ENCODE measurements at regions not wholly inside any gene's neighbourhood (a gene's known extent, or its start where the extent isn't known, plus 50 kb on each side); places are given as distances from the start of the nearest gene placed in this dataset.

GRCh38 chr9:28031521-28032267 is 458.4 kb upstream of the C9orf72 start:
- no peak for DNase-seq

- no peak for DNase-seq
Measured at GRCh38 chr9:28032268-28032590, 458.9 kb upstream of the C9orf72 start.

- no peak for DNase-seq
Measured at GRCh38 chr9:28034242-28034641, 461.0 kb upstream of the C9orf72 start.

- no peak for DNase-seq
Measured at GRCh38 chr9:28037968-28038367, 464.7 kb upstream of the C9orf72 start.

GRCh38 chr9:28045051-28045450 is 471.8 kb upstream of the C9orf72 start:
- no peak for DNase-seq

- peak; percentile 2 to 38 (median 13) for DNase-seq
Measured at GRCh38 chr9:28050046-28050445, 476.8 kb upstream of the C9orf72 start.

- DNase-seq = no peak
Measured at GRCh38 chr9:28050941-28051340, 477.7 kb upstream of the C9orf72 start.

- no peak for DNase-seq
Measured at GRCh38 chr9:28051559-28052503, 478.6 kb upstream of the C9orf72 start.

GRCh38 chr9:28053096-28053777 is 480.0 kb upstream of the C9orf72 start:
- DNase-seq = no peak

GRCh38 chr9:28056006-28056405 is 482.7 kb upstream of the C9orf72 start:
- no peak for DNase-seq

GRCh38 chr9:28056466-28056865 is 483.2 kb upstream of the C9orf72 start:
- DNase-seq = no peak

- DNase-seq = no peak
Measured at GRCh38 chr9:28059192-28059591, 485.9 kb upstream of the C9orf72 start.

GRCh38 chr9:28064241-28064815 is 491.0 kb upstream of the C9orf72 start:
- DNase-seq = no peak

GRCh38 chr9:28073270-28073669 is 500.0 kb upstream of the C9orf72 start:
- peak; percentile 69 to 75 (median 74) for DNase-seq

- no peak for DNase-seq
Measured at GRCh38 chr9:28079677-28080076, 506.4 kb upstream of the C9orf72 start.

GRCh38 chr9:28082671-28083070 is 509.4 kb upstream of the C9orf72 start:
- DNase-seq = peak in 1 of 3 donors; percentile 10

- DNase-seq = peak in 1 of 3 donors; percentile 8
Measured at GRCh38 chr9:28086881-28087280, 513.6 kb upstream of the C9orf72 start.

GRCh38 chr9:28092981-28093936 is 520.0 kb upstream of the C9orf72 start:
- DNase-seq = no peak

- DNase-seq = no peak
Measured at GRCh38 chr9:28101509-28101908, 528.2 kb upstream of the C9orf72 start.

GRCh38 chr9:28105001-28105400 is 531.7 kb upstream of the C9orf72 start:
- DNase-seq = no peak

GRCh38 chr9:28120184-28120583 is 546.9 kb upstream of the C9orf72 start:
- DNase-seq = no peak

GRCh38 chr9:28120626-28121025 is 547.3 kb upstream of the C9orf72 start:
- DNase-seq = no peak

Measured in suppressor macrophage treated with lipopolysaccharide for 1 hour (primary cell).